ENCODE measurements at regions not wholly inside any gene's neighbourhood (a gene's known extent, or its start where the extent isn't known, plus 50 kb on each side); places are given as distances from the start of the nearest gene placed in this dataset.
"Not testable (repeated sequence)": the region's sequence is repeated elsewhere in the genome, so short reads cannot be mapped to it uniquely, and the experiment has no call there.

DNA sequence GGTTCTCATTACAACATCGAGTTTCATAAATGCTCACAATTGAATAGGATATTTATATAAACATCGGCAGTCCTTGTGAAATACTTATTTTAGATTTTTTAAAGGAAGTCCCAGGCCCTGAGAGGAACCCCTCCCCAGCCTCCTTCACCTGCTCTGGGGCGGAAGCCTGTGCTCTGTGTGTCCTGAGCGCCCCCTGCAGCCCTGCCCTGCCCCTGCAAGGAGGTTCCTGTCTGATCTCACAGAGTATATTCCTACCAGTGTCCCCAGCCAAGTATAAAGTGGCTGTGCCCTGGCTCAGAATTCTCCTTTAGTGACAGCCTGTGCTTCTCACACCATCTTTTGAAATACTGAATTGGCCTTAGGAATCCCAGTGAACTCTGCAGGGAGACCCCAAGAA, 659.5 kb downstream of the TMEM121 start:
- TF ChIP-seq, protein P1, sequence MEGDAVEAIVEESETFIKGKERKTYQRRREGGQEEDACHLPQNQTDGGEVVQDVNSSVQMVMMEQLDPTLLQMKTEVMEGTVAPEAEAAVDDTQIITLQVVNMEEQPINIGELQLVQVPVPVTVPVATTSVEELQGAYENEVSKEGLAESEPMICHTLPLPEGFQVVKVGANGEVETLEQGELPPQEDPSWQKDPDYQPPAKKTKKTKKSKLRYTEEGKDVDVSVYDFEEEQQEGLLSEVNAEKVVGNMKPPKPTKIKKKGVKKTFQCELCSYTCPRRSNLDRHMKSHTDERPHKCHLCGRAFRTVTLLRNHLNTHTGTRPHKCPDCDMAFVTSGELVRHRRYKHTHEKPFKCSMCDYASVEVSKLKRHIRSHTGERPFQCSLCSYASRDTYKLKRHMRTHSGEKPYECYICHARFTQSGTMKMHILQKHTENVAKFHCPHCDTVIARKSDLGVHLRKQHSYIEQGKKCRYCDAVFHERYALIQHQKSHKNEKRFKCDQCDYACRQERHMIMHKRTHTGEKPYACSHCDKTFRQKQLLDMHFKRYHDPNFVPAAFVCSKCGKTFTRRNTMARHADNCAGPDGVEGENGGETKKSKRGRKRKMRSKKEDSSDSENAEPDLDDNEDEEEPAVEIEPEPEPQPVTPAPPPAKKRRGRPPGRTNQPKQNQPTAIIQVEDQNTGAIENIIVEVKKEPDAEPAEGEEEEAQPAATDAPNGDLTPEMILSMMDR (conservative IDR thresholded peaks at IDR 0.05; ENCODE audit: low read length), result no peak
- no peak for DNase-seq (ENCODE audit: low read depth)
- no peak overlapping the region for H3K4me3 ChIP-seq (ENCODE audit: low read length)

DNA sequence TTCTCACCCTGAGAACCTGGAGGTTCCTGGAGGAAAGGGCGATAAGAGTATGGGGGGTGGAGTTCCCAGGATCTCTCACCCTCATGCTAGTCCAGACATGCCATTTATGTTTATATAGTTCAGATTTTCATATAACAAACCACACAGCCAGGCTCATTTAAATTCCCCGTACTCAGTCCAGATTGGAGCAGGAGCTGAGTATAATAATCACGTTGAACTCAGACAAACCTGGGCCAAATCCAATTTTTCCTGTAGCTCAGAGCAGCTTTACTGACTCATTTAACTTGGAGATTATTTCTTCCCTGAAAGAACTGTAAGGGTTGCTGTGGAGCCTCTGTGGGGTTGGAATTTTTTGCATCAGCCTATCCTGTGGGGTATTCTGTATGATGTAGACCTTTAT, 660.8 kb downstream of the TMEM121 start:
- no peak overlapping the region for H3K4me3 ChIP-seq (ENCODE audit: low read length)
- TF ChIP-seq, protein P1 (conservative IDR thresholded peaks at IDR 0.05; ENCODE audit: low read length), result no peak
- no peak for DNase-seq (ENCODE audit: low read depth)

DNA sequence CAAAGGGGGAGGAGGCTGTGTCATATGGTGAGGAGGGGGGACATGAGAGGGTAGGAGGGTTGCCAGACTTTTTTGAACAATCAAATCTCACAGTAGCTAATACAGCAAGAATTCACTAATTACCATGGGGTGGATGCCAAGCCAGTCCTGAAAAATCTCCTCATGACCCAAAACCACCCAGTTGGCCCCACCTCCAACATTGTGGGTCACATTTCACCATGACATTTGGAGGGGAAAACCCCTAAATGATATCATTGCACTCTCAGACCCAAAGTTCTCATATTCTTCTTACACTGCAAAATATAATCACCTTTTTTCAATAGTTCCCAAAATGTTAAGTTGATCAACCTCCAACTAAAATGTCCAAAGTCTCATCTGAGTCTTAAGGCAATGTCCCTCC, 666.3 kb downstream of the TMEM121 start:
- not testable (repeated sequence) for H3K4me3 ChIP-seq (ENCODE audit: low read length); DNase-seq (ENCODE audit: low read depth)

DNA sequence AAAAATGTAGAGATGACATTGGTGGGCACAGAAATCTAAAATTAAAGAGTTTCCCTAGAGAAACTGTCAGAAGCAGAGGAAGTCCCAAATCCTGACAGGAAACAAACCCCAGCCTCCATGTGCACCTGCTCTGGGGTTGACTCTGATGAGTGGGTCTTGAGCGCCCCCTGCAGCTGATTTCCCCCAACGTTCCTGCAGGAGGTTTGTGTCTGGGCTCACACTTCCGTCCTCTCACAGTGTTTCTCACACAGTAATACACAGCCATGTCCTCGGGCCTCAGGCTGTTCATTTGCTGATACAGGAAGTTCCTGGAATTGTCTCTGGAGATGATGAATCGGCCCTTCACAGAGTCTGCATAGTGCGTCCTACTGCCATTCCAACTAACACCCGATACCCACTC, 670.1 kb downstream of the TMEM121 start:
- not testable (repeated sequence) for H3K4me3 ChIP-seq (ENCODE audit: low read length); DNase-seq (ENCODE audit: low read depth)

DNA sequence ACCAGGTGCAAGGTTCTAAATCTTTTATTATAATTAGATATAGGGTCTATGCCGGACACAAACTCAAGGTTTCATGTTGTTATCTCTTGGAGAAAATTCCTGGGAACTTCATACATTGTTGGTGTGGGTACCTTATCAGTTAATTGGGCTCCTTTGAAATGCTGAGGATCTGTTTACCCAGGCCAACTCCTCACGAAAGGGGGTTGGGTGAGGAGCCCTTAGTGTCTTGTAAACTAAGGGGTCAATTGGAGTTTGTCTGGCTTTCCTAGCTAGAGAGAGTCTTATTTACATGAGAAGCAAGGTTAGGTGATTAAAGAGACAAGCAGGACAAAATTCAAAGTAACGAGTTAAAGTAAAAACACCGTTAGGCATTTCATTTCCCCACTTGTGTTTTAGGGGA, 670.9 kb downstream of the TMEM121 start:
- DNase-seq (ENCODE audit: low read depth); H3K4me3 ChIP-seq (ENCODE audit: low read length): not testable (repeated sequence)

DNA sequence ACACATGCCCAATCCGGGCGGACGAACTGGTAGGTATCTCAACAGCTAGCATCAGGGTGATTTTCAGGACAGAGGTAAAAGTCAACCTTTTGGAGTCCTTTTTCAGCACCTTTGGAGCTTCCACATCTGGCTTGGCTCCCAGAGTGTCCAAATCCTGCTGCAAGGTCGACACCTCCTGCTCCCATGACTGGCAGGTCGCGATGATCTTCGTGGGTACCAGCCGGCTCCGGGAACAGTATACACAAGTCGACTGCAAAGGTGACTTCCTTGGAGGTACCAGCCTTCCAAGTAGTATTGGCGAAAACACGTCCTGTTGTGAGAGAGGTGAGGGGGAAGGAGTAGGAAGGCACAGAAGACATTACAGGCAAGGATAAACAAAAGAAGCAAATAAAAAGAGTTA, 672.7 kb downstream of the TMEM121 start:
- TF ChIP-seq, protein P1 (conservative IDR thresholded peaks at IDR 0.05; ENCODE audit: low read length), result no peak
- DNase-seq (ENCODE audit: low read depth), result no peak
- H3K4me3 ChIP-seq (ENCODE audit: low read length), result no peak overlapping the region

DNA sequence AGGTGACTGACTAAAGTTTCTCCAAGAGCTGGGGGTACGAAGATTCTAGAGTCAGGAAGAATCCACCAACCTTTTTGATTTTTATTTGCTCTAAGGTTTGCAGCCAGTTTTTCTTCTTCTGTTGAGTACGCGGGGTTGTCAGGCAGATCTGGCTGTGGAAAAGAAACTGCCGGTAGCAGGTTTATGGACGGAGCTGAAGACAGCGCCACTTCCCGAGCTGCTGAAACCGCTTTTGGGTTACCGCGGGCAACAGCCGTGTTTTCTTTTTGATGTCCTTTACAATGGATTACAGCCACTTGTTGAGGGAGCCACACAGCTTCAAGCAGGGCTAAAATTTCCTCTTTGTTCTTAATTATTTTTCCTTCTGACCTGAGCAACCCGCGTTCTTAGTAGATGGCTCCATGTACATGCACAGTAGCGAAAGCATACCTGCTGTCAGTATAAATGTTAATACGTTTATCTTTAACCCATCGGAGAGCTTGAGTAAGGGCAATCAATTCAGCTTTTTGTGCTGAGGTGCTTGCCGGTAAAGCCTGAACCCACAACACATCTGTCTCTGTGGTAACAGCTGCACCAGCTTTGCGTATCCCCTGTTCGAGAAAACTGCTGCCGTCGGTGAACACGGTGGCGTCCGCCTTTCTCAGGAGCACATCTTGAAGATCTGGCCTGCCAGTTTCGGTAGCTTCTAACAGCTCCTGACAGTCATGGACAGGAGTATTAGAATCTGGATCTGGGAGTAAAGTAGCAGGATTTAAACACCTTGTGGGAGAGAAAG, 674.3 kb downstream of the TMEM121 start:
- TF ChIP-seq, protein P1 (conservative IDR thresholded peaks at IDR 0.05; ENCODE audit: low read length), result no peak
- H3K4me3 ChIP-seq (ENCODE audit: low read length), result no peak overlapping the region

DNA sequence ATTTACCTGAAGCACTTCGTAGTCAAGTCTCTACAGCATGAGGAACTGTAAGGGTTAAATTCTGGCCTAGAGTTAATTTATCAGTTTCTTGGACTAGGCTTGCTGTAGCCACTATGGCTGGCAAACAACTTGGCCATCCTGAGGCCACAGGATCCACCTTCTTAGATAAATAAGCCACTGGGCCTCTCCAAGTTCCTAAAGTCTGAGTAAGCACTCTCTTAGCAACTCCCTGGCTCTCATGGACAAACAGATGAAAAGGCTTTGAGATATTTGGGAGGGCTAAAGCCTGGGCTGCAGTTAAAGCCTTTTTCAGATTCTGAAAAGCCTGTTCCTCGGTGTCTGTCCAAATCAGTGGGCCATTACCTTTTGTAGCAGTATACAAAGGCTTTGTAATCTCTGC, 675.0 kb downstream of the TMEM121 start:
- no peak overlapping the region for H3K4me3 ChIP-seq (ENCODE audit: low read length)
- DNase-seq (ENCODE audit: low read depth), result no peak
- TF ChIP-seq, protein P1 (conservative IDR thresholded peaks at IDR 0.05; ENCODE audit: low read length), result no peak

More for the DNA sequence above, 674.3 kb downstream of the TMEM121 start:
- no peak for DNase-seq (ENCODE audit: low read depth)

DNA sequence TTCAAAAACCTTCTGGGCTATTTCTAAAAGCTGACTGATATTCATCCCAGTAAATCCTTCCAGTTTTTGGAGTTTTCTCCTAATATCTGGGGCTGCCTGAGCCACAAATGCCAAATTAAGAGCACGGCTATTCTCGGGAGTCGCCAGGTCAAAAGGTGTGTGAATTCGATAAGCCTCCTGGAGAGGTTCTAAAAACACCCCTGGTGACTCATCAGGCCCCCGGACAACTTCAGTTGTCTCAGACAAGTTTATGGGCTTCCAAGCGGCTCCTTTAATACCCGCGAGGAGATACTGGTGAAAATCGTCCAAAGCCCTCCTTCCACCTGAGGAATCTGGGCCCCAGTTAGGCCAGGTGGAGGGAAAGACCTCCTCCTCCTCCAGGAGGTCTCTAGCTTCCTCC, 677.1 kb downstream of the TMEM121 start:
- TF ChIP-seq, protein P1 (conservative IDR thresholded peaks at IDR 0.05; ENCODE audit: low read length), result no peak
- H3K4me3 ChIP-seq (ENCODE audit: low read length), result no peak overlapping the region
- DNase-seq (ENCODE audit: low read depth), result no peak
